NCI-H146 treated with DMSO at 0.1 percent for 48 hours (cell line): ENCODE measurements at regions not wholly inside any gene's neighbourhood (a gene's known extent, or its start where the extent isn't known, plus 50 kb on each side); places are given as distances from the start of the nearest gene placed in this dataset.

Experiments
- DNase-seq: peaks from one replicate; lab custom pipeline; 2025; ENCODE audit not compliant: unreplicated experiment; lab: John Stamatoyannopoulos, UW

DNA sequence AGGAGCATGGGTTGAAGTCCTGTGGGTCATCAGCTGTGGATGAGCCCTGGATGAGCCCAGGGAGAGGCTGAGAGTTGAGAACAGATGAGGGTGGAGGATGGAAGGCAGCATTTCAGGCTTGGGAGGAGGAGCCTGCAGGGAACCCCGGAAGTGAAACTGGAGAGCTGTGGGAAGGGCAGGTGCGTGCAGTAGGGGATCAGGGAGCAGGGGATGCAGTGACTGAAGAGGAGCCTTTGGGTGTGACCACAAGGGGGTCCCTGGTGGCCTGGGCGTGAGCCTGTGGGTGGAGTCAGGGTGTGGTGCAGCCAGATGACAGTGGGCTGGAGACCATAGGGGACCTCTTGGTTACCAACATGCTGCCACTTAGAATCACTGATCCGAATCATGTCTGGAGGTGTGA lies 115.5 kb downstream of the PAPOLA start:
- no peak for DNase-seq

DNA sequence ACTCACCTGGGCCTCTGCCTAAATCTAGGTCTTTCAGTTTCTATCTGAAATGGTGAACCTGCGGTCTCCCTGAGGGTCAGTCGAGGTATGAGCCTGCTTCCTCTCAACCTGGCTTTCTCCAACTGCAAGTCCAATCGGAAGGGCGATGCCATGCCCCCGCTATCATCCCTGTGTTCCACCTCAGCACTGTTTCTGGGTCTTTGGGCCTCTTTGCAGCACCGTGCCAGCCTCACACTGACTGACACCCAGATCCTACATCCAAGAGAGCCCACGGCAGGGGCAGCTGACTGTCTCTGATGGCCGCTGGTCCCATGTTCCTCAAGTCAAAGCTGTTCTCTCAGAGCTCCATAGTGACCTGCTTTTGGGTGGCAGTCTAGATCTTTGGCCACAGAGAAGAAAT lies 120.7 kb downstream of the PAPOLA start:
- DNase-seq, result no peak

DNA sequence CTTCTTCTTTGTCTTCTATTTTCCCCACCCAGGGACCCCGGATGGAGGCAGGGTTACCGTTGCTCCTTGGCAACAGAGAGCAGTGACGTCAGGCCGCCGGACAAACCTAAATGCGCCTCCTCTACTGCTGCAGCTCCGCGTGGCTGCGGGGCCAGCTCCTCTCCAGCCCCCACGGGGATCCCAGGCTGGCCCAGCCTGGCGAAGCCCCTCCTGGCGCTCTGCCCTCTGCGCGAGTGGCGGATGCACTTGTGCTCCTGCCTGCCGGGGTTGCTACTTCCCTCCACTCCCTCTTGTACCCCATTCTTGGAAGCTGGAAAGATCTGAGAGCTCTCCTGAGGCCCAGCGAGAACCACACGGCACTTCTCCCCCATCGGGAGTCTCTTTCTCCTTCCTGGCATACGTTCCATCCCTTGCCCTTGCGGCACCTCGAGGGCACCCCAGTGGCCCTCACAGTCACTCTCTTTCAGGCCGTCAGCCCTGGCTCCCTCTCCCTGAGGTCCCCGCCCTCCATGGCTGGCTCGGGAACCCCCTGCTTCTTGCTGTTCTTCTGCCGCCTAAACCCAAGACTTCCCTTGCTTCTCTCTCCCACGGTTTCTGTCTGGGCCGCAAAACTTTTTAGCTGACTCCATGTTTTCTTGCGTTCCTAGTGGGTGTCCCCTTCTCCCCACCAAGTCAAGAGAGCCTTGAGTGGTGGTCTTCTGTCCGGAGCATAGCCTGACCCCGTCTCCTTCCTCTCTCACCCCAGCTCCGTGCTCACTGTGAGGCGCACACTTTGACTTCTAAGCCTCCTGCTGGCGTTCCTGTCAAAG lies 121.7 kb downstream of the PAPOLA start:
- DNase-seq, result no peak

DNA sequence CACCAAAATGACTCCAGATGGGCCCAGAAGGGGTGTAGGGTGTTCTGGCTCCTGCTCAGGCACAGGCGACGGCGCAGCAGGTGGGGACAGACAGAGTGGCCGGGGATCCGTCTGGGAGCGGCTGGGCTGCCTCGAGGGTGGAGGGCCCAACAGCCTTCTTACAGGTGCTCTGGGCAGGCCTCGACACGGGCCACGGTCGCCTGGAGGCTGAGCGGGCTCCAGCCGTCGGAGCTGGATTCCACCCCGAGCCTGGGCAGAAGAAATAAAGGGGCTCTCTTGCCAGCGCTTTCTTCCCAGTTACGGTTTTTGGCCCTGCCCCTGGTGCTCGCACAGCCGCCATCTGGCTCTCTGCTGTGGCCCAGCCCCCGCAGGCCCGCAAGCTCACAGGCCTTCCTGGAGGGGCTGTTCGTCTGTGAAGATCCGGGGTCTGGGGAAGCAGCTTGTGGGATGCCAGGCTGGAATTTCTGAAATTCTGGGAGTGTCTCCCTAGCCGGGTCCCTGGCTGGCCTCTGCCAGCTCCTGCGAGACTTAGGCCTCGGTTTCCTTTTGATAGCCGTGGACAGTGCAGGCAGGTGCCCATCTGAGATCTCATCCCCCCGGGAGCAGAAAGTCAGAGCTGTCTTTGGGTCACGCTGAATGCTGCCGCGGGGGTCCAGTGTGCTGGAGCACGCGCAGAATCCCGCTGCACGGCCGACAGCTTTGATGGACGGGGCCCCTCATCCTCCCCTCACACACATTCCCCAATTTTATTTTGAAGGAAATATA lies 122.7 kb downstream of the PAPOLA start:
- DNase-seq, result no peak

DNA sequence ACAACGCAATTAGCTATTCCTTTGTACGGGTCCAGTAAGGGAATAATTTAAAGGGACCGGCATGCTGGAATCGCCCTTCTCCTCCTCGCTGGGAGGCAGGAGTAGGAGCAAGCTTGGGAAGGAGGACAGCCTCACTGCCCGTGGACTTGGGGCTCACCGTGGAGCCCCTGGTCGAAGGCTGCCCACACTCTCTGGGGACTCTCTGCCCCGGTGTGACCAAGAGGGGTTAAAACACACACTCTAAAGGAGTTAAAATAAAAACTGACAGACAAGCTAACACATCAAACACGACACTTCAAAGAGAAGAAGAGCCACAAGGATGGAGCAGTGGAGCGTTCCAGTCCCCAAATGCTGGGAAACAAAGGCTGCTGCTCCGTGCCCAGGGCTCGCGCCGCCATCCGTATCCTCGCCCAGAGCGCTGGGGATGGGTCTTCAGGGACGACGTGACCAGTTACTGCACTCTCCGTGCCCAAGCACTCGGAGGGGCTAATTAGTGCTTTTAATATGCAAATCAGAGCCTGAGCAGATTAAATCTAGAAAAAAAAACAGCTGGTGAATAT lies 123.3 kb downstream of the PAPOLA start:
- no peak for DNase-seq

DNA sequence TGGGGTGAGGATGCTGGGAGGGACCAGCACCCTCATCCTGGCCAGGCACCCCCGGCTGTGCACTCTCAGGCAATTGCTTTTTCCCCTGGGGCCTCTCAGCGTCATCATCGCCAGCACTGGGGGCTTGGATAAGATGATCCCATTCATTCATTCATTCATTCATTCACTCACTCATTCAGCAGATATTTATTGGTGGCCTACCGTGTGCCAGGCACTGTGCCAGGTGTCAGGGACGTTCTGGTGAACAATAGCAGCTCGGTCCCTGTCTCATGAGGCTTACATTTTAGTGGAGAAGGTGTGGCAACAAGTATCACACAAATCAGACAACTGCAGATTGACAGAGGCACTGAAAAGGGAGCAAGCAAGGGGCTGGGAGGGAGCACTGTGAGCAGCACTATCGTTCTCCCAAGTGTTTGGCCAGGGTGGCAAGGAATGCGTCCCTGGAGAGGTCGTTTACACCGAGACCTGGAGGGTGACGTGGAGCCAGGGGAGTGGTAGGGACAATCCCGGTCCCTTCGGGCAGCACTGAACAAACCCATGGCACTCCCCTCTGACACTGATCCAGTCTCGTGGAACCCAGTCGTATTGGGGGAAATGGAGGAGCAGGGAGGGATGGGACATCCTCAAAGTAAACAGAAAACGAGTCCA lies 124.1 kb downstream of the PAPOLA start:
- no peak for DNase-seq

DNA sequence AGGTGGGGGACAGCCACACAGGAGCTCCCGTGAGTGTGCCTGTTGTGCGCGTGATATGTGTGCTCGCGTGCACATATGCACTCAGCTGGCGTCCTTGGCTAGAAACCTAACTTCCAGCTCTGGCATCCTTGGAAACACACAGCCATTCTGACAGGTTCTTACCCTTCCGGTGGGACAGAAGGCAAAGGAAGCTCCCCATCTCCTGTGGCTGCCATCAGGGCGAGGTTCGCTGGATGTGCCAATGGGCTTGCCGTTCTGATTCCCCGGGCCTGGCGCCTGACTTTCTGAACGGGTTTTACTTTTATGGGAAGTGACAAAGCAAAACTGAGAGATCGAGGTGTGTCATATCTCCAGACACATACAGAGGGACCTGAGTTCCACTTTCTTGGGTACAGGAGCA lies 124.7 kb downstream of the PAPOLA start:
- no peak for DNase-seq

DNA sequence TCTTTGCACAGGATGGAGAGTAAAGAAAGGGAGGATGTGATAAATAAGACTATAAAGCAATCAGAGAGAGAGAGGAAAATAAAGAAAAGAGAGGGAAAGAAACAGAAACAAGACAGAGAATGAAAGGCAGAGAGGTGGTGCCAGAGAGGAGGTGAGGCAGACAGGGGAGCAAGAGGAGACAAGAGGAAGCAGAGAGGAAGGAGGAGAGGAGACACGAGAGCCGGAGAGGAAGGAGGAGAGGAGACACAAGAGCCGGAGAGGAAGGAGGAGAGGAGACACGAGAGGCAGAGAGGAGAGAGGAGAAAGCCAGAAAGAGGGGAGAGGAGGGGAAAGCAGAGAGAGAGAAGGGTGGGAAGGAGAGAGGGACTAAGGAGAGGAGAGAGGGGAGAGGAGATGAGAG lies 125.2 kb downstream of the PAPOLA start:
- no peak for DNase-seq

DNA sequence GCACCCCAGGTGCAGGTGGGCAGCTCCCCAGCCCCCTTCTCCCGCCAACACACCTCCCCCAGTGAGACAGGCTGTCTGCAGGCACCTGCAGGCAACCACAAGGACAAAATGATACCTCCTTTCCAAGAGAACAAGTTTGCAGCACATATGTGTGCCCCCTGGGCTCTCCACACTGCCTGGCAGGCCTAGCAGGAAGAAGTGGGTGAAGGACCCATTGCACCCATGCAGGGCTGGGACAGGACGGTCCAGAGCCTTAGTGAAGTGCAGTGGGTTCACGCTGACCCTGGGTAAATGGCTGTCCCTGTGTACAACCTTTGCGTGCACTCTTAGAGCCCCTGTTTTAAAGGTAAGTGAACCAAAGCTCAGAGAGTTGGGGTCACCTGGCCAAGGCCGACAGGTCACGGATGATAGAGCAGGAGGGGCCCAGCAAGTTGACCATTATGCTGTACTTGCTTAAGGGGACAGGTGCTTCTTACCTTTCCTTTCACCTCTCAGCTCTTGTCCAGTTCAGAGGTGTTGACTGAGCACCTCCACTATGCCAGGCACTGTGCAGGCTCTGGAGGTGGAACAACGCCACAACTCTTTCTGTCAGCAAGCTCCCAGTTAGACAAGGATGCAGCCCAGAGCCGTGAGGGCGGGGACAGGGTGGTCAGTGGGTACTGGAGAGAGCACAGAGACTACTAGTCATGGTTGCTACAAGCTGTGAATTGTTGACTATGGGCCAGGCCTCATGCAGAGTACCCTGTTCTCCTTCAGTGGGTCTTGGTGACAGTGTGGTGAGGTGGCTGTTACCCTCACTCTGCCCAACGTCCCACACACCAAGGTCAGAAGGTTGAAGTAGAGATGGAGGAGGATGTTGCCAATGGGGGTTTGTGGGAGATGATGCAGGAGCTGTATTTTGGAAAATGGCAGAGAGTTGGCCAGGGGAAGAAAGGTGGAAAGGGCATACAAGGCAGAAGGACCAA lies 125.9 kb downstream of the PAPOLA start:
- DNase-seq, result no peak

DNA sequence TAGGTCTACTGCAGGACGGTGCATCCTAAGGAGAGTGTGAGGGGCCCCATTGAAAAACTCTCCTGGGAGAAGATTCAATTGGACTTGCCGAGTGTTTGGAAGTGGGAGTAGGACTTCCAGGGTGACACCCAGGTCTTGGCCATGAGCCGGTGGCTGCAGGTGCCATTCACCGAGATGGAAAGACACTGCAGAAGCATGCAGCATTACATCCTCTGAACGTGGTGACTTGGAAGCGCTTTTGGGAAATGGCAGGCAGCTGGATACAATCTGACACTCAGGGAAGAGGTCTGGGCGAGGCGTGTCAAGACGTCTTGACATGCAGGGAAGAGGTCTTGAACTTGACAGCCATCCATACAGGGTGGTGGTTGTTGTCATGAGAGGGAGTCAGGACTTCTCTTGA lies 126.9 kb downstream of the PAPOLA start:
- no peak for DNase-seq

DNA sequence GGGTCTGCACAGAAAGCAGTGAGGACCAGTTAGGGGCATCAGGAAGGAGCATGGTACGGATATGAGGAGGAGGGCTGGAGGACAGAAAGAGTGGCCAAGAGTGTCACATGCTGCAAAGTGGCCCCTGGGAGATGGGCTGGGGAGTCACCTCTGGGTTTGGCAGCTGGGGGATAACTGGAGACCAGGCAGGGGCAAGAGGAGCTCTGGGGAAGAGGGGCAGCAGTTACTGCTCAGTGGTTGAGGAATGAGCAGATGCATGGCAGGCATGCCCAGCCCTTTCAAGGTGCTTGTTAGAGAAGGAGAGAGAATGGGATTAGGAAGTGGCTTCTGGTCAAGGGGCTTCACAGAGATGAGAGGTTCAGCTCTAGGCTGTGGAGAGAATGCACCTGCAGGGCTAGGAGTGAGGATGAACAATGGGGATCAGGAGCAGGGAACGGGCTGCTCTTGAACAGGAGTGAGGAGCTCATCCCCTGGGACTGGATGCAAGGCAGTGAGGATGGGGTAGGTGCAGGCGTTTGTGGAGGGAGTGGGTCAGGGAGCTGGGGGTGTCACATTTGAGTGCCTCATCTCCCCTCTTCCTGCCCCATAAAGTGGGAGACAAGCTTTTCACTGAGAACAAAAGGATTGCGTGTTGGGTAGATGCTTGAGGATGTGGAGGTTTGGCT lies 127.5 kb downstream of the PAPOLA start:
- DNase-seq, result no peak

DNA sequence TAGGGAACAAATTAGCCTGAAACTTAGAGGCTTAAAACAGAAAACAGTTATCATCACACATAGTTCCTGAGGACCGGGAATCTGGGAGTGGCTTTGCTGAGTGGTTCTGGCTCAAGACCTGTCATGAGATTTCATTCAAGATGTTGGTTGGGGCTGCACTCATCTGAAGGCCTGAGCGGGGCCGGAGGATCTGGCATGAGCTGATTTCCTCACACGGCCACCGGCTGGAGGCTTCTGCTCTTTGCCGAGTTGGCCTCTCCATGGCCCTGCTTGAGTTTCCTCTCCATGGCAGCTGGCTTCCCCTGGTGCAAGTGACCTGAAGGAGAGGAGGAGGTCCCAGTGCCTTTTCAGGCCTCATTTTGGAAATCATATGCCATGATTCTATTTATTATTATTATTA lies 128.1 kb downstream of the PAPOLA start:
- DNase-seq, result no peak

DNA sequence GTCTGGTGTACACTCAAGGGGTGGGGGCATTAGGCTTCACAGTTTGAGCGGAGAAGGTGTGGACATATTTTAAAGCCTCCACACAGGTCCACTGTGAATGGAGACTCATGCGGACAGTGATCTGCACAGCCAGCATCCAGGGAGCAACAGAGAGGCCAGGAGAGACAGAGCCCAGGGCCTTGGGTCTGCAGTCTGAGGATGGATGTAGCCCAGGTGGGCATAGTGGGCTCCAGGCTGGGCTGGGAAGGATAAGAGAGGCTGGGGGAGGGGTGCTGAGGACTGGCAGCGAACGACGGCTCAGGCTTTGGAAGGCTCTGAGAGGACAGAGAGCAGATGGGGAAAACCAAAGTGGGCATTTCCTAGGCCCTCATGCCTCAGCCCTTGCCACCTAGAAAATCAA lies 128.8 kb downstream of the PAPOLA start:
- no peak for DNase-seq

DNA sequence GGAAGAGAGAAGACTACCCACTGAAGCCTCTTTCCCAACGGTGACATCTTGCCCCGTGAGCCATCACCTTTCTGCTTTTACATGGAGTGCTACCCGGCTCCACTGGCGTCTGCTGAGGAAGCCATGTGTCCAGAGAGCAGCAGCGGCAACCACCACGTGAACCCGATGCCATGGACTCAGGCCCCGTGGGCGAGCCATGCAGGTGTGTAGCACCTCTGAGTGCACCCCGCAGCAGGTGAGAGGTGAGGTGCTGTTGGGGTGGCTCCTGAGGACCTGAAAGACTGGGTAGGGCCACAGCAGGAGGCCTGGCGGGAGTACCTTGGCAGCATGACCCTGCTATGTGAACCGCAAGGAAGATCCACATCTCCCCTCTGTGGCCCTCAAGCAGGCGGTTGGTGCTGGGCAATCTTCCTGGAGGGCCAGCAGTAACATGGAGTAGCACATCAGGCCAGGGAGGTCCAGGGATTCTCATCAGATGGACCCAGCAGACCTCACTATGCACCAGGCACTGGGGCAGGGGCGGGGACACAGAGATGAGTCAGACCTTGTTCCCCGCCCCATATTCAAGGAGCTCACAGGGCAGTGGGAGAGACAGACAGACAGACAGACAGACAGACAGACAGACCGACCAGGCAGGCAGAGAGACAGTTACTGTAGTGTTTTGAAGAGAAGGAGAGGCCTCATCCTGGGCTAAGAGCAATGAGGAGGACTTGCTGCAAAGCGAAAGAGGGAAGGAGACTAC lies 129.6 kb downstream of the PAPOLA start:
- no peak for DNase-seq

DNA sequence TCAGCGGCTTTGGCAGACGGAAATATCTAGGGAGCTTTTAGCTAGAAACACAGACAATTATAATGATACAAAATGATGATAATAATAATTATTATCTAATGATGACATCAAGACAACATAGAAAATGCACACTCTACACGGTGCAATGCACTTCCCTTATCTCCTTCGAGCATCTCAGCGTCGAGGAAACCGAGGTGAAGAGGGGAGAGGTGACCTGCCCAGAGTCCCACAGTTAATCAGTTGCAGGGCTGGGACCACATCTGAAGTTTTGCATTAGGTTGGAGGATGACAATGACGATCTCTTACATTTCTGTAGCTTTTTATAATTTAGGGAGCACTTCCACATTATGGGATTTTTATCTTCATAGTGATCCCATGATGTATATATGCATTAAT lies 130.2 kb downstream of the PAPOLA start:
- no peak for DNase-seq

DNA sequence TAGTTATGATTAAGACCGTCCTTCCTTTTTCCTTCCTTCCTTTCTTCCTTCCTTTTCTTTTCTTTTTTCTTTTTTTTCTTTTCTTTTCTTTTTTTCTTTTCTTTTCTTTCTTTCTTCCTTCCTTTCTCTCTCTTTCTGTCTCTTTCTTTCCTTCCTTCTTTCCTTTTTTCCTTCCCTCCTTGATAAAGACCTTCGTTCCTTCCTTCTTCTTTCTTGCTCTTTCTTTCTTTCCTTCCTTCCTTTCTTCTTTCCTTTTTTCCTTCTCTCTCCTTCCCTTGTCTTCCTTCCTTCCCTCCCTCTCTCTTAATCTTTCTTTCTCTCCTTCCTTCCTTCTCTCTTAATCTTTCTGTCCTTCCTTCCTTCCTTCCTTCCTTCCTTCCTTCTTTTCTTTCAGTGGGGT lies 130.9 kb downstream of the PAPOLA start:
- DNase-seq, result no peak

DNA sequence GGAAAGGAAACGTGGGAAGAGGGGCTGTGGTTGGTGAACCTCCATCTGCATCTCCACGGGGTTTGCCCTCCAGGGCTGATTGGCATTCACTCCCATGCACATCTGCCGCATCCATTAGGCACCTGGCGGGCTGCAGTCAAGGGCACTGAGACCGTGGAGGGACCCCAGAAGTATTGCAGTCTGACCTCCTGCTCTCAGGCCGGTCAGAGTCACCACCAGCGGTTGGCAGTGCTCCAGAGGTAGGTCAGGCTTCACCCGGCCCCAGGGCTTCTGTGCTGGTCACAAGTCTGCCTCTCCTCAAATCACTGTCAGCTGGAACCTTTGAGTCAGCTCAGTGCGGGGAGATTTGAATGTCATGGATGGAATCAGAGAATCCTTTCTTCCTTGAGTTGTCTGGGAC lies 132.3 kb downstream of the PAPOLA start:
- DNase-seq, result no peak

DNA sequence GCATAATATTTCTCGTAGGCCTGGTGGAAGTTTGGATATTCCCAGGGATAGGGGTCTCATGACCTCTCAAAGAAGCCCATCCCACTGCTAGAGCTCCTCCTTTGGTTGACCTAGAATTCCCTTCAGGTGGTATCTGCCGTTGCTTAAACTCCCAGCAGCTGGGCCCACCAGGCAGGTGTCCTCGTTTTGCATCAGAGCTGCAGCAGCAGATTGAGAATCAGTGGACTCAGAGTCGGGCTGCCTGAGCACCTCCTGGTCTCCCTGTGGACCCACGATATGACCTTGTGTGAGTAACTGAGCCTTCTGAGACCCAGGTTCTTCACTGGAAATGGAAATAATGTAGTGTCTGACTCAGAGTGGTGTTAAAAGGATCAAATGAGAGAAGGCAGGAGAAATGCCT lies 132.7 kb downstream of the PAPOLA start:
- no peak for DNase-seq

DNA sequence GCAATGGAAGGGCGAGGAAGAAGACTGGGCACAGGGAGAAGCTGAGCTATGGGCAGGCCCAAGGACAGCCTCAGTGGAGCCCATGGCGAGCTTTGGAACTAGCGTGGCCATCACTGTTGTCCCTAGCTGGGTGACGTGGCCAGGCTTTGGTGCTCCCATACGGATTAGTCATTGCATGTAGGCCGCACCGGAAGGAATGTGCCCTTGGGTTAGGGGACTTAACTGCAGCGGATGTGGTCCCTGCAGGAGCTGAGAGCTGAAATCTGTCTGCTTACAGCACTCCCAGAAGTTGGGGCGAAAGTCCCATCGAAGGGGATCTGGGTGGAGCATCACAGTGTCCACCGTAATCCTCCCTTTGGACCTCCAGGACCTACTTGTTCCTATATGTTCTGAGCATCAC lies 133.7 kb downstream of the PAPOLA start:
- no peak for DNase-seq
